HepG2 (cell line): ENCODE measurements at regions not wholly inside any gene's neighbourhood (a gene's known extent, or its start where the extent isn't known, plus 50 kb on each side); places are given as distances from the start of the nearest gene placed in this dataset.

Source experiments
- ATAC-seq: fragments of 200-7000 bp; cut with Tn5 transposase; 3 replicates; pipeline ENCODE4 v1.9.1; 2020; ENCODE audit warnings: mild to moderate bottlenecking, moderate library complexity
- BruUV-seq: library from RNA; stranded (reverse); fragments of 400-500 nt; replicated peaks from 2 replicates; lab custom pipeline; 2021; lab: Mats Ljungman, UMichigan
- CTCF ChIA-PET: fragments of 300-600 bp; formaldehyde crosslinking; extraction: SDS; loops from one replicate; lab custom pipeline; 2021; ENCODE audit warnings: low total read pairs, inconsistent platforms, low intra/inter-chr PET ratio; lab: Yijun Ruan, JAX
- POLR2A ChIA-PET: fragments of 350-600 bp; sonication (Branson Sonifier 250); formaldehyde crosslinking; loops from one replicate; lab custom pipeline; 2020; ENCODE audit warnings: antibody characterized with exemption, inconsistent platforms; lab: Yijun Ruan, JAX
- DNase-seq: peaks from one replicate; pipeline ENCODE4 v3.0.0-alpha.2; 2015; ENCODE audit warnings: low spot score
- FAIRE-seq: peaks from 3 replicates; lab custom pipeline; 2011; peaks lifted over from hg19 to GRCh38; lab: Jason Lieb, UNC
- H2AFZ ChIP-seq: one replicate; pipeline ENCODE4 v1.6.1; 2011; ENCODE audit warnings: low read length, inconsistent platforms
- H3K27ac ChIP-seq: fragments of 300-600 bp; 3 replicates; pipeline ENCODE4 v1.8.0; 2011; ENCODE audit warnings: mixed run types, mild to moderate bottlenecking, mixed read lengths, low read length, inconsistent platforms; ENCODE audit not compliant: insufficient read depth; ENCODE audit errors: extremely low read length
- H3K27me3 ChIP-seq, 2 experiments: fragments of 200-600 bp in 1 of 2; 2 replicates in 1 of 2; 3 replicates in 1 of 2; pipeline versions ENCODE4 v1.6.0 to v1.8.0; 2011; ENCODE audit warnings: low read length in 2 of 2, mild to moderate bottlenecking in 2 of 2, moderate library complexity in 2 of 2, inconsistent platforms in 1 of 2; ENCODE audit not compliant: insufficient read depth in 2 of 2, control insufficient read depth in 1 of 2
- H3K36me3 ChIP-seq, 2 experiments: fragments of 200-600 bp in 1 of 2; replicated peaks in 1 of 2; 2 replicates in 1 of 2; 3 replicates in 1 of 2; pipeline versions ENCODE4 v1.5.1 to v1.8.0; 2011; ENCODE audit warnings: low read length in 2 of 2, inconsistent platforms in 1 of 2; ENCODE audit not compliant: insufficient read depth in 2 of 2, control insufficient read depth in 1 of 2
- H3K4me1 ChIP-seq: 2 replicates; pipeline ENCODE4 v1.5.1; 2012; ENCODE audit warnings: low read length, inconsistent platforms; ENCODE audit not compliant: insufficient read depth
- H3K4me2 ChIP-seq: 2 replicates; pipeline ENCODE4 v1.6.0; 2011; ENCODE audit warnings: low read depth, low read length, inconsistent platforms
- H3K4me3 ChIP-seq, 3 experiments: fragments of 200-600 bp in 1 of 3; sonication (generic), shearing (Covaris generic) in 1 of 3; replicated peaks in 1 of 3; 2 replicates each; pipeline ENCODE4 v1.5.1; 2011 to 2016; ENCODE audit warnings: low read length in 3 of 3, inconsistent platforms in 2 of 3, low read depth in 2 of 3, mild to moderate bottlenecking in 2 of 3, control low read depth in 1 of 3, mixed read lengths in 1 of 3; ENCODE audit not compliant: insufficient read depth in 1 of 3
- H3K79me2 ChIP-seq: one replicate; pipeline ENCODE4 v1.6.1; 2011; ENCODE audit warnings: low read length, inconsistent platforms; ENCODE audit not compliant: insufficient read depth
- H3K9ac ChIP-seq: 2 replicates; pipeline ENCODE4 v1.6.0; 2011; ENCODE audit warnings: mild to moderate bottlenecking, low read depth, low read length, inconsistent platforms; ENCODE audit not compliant: insufficient read depth
- H3K9me3 ChIP-seq: 2 replicates; pipeline ENCODE4 v1.5.1; 2012; ENCODE audit warnings: mild to moderate bottlenecking, low read length
- H4K20me1 ChIP-seq: 2 replicates; pipeline ENCODE4 v1.6.0; 2011; ENCODE audit warnings: inconsistent platforms, mild to moderate bottlenecking, low read length, moderate library complexity; ENCODE audit not compliant: insufficient read depth
- HMGXB4 ChIP-seq, 2 experiments: sonication (generic) in 1 of 2; formaldehyde crosslinking in 1 of 2; IDR thresholded peaks; 2 replicates each; pipeline versions ENCODE4 v1.4.0 to v1.6.1; 2018 to 2020; ENCODE audit warnings: missing genetic modification reagents in 2 of 2, borderline replicate concordance in 1 of 2, low read depth in 1 of 2, mild to moderate bottlenecking in 1 of 2, missing biosample characterization in 1 of 2
- ISX ChIP-seq: sonication (generic); formaldehyde crosslinking; conservative IDR thresholded peaks from 2 replicates; pipeline ENCODE4 v1.5.0; 2020; ENCODE audit warnings: missing genetic modification reagents
- ZBTB34 ChIP-seq: sonication (generic); formaldehyde crosslinking; IDR thresholded peaks from 2 replicates; pipeline ENCODE4 v1.8.0; 2022; ENCODE audit warnings: mild to moderate bottlenecking, missing genetic modification reagents
- ZNF207 ChIP-seq: fragments of 450-650 bp; IDR thresholded peaks from 2 replicates; pipeline ENCODE4 v1.6.1; 2016; ENCODE audit warnings: antibody characterized with exemption, borderline replicate concordance
- ZNF792 ChIP-seq: IDR thresholded peaks from 2 replicates; pipeline ENCODE4 v1.6.1; 2016
- WGBS: methylation state at CpG from one replicate; pipeline ENCODE4 v1.1.6; 2017; ENCODE audit warnings: low lambda C conversion rate; 5-methylcytosine and 5-hydroxymethylcytosine counted together
- in situ Hi-C: cut with HindIII; loops from 2 replicates; pipeline ENCODE4 v1.10.0; 2017; ENCODE audit warnings: low pct_unique_long_range_greater_than_20kb; ENCODE audit not compliant: extremely low pct_ligation_motif_present
- intact Hi-C: fragments of 100-400 bp; cut with micrococcal nuclease; formaldehyde crosslinking; loops from one replicate; pipeline ENCODE4 v1.10.0; 2022; ENCODE audit not compliant: unreplicated experiment
- TF ChIP-seq, protein P1 (sequence below): sonication (generic); formaldehyde crosslinking; IDR thresholded peaks from 2 replicates; pipeline ENCODE4 v1.5.0; 2020; ENCODE audit warnings: mild to moderate bottlenecking, missing genetic modification reagents, borderline replicate concordance
- TF ChIP-seq, protein P2 (sequence below): sonication (generic); formaldehyde crosslinking; IDR thresholded peaks from 2 replicates; pipeline ENCODE4 v1.5.1; 2020; ENCODE audit warnings: mild to moderate bottlenecking, missing genetic modification reagents, borderline replicate concordance

- FAIRE-seq (no peak), DNase-seq (no peak), ATAC-seq (no peak)
- Histone ChIP-seq H3K79me2 (no peaks in the 10 kb centered on the region), H3K36me3 (no peaks in the 10 kb centered on the region), H3K4me2 (no peak overlapping the region), H3K27ac (no peak overlapping the region), H3K9me3 (no peaks in the 10 kb centered on the region), H3K27me3 (no peaks in the 10 kb centered on the region), H2AFZ (no peak overlapping the region), H3K4me1 (no peaks in the 10 kb centered on the region), H4K20me1 (no peaks in the 10 kb centered on the region), H3K9ac (no peak overlapping the region), H3K4me3 (no peak overlapping the region)
- in situ Hi-C loops (no loop called here), intact Hi-C loops (no loop called here)
- WGBS, result 4% methylated on average over 1 of the region's 1 CpG
- POLR2A ChIA-PET, result no interaction called here
- CTCF ChIA-PET, result no interaction called here
- BruUV-seq, result no TSS peak
- TF ChIP-seq, protein P1, sequence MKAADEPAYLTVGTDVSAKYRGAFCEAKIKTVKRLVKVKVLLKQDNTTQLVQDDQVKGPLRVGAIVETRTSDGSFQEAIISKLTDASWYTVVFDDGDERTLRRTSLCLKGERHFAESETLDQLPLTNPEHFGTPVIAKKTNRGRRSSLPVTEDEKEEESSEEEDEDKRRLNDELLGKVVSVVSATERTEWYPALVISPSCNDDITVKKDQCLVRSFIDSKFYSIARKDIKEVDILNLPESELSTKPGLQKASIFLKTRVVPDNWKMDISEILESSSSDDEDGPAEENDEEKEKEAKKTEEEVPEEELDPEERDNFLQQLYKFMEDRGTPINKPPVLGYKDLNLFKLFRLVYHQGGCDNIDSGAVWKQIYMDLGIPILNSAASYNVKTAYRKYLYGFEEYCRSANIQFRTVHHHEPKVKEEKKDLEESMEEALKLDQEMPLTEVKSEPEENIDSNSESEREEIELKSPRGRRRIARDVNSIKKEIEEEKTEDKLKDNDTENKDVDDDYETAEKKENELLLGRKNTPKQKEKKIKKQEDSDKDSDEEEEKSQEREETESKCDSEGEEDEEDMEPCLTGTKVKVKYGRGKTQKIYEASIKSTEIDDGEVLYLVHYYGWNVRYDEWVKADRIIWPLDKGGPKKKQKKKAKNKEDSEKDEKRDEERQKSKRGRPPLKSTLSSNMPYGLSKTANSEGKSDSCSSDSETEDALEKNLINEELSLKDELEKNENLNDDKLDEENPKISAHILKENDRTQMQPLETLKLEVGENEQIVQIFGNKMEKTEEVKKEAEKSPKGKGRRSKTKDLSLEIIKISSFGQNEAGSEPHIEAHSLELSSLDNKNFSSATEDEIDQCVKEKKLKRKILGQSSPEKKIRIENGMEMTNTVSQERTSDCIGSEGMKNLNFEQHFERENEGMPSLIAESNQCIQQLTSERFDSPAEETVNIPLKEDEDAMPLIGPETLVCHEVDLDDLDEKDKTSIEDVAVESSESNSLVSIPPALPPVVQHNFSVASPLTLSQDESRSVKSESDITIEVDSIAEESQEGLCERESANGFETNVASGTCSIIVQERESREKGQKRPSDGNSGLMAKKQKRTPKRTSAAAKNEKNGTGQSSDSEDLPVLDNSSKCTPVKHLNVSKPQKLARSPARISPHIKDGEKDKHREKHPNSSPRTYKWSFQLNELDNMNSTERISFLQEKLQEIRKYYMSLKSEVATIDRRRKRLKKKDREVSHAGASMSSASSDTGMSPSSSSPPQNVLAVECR (CRISPR knock-in tag), result no peak
- TF ChIP-seq ZBTB34 (CRISPR knock-in tag) (no peak), ZNF792 (CRISPR knock-in tag) (no peak), HMGXB4 (CRISPR knock-in tag; IDR thresholded peaks at IDR 0.05; ENCODE audit: borderline replicate concordance in 1 of 2, low read depth in 1 of 2) (no peak), ISX (CRISPR knock-in tag) (no peak), ZNF207 (no peak)
- TF ChIP-seq, protein P2, sequence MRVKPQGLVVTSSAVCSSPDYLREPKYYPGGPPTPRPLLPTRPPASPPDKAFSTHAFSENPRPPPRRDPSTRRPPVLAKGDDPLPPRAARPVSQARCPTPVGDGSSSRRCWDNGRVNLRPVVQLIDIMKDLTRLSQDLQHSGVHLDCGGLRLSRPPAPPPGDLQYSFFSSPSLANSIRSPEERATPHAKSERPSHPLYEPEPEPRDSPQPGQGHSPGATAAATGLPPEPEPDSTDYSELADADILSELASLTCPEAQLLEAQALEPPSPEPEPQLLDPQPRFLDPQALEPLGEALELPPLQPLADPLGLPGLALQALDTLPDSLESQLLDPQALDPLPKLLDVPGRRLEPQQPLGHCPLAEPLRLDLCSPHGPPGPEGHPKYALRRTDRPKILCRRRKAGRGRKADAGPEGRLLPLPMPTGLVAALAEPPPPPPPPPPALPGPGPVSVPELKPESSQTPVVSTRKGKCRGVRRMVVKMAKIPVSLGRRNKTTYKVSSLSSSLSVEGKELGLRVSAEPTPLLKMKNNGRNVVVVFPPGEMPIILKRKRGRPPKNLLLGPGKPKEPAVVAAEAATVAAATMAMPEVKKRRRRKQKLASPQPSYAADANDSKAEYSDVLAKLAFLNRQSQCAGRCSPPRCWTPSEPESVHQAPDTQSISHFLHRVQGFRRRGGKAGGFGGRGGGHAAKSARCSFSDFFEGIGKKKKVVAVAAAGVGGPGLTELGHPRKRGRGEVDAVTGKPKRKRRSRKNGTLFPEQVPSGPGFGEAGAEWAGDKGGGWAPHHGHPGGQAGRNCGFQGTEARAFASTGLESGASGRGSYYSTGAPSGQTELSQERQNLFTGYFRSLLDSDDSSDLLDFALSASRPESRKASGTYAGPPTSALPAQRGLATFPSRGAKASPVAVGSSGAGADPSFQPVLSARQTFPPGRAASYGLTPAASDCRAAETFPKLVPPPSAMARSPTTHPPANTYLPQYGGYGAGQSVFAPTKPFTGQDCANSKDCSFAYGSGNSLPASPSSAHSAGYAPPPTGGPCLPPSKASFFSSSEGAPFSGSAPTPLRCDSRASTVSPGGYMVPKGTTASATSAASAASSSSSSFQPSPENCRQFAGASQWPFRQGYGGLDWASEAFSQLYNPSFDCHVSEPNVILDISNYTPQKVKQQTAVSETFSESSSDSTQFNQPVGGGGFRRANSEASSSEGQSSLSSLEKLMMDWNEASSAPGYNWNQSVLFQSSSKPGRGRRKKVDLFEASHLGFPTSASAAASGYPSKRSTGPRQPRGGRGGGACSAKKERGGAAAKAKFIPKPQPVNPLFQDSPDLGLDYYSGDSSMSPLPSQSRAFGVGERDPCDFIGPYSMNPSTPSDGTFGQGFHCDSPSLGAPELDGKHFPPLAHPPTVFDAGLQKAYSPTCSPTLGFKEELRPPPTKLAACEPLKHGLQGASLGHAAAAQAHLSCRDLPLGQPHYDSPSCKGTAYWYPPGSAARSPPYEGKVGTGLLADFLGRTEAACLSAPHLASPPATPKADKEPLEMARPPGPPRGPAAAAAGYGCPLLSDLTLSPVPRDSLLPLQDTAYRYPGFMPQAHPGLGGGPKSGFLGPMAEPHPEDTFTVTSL (CRISPR knock-in tag), result no peak
Measured at GRCh38 chr3:117471831-117472230, 762.3 kb downstream of the TUSC7 start.
